Mesendoderm (in vitro differentiated cells): ENCODE measurements at regions not wholly inside any gene's neighbourhood (a gene's known extent, or its start where the extent isn't known, plus 50 kb on each side); places are given as distances from the start of the nearest gene placed in this dataset.

Experiments
- DNase-seq: peaks from one replicate; pipeline ENCODE4 v3.0.0; 2013
- H2AK5ac ChIP-seq: 2 replicates; pipeline ENCODE4 v1.6.1; 2013; ENCODE audit warnings: low read length, inconsistent platforms
- H2BK120ac ChIP-seq: 2 replicates; pipeline ENCODE4 v1.6.1; 2013; ENCODE audit warnings: low read depth, mild to moderate bottlenecking, low read length, moderate library complexity, mixed read lengths
- H2BK15ac ChIP-seq: replicated peaks from 2 replicates; pipeline ENCODE4 v1.6.1; 2013; ENCODE audit warnings: low read depth, mild to moderate bottlenecking, moderate library complexity
- H2BK5ac ChIP-seq: 2 replicates; pipeline ENCODE4 v1.6.1; 2013; ENCODE audit warnings: low read length, inconsistent platforms
- H3K18ac ChIP-seq: 2 replicates; pipeline ENCODE4 v1.6.1; 2013; ENCODE audit warnings: mild to moderate bottlenecking, low read length, mixed read lengths
- H3K23ac ChIP-seq: one replicate; pipeline ENCODE4 v1.6.1; 2013; ENCODE audit warnings: low read length
- H3K27ac ChIP-seq: 2 replicates; pipeline ENCODE4 v1.5.1; 2013; ENCODE audit warnings: low read depth, mild to moderate bottlenecking, inconsistent platforms, low read length, moderate library complexity
- H3K27me3 ChIP-seq: 2 replicates; pipeline ENCODE4 v1.6.1; 2013; ENCODE audit warnings: low read length, control low read depth, mild to moderate bottlenecking, inconsistent platforms; ENCODE audit not compliant: insufficient read depth, poor library complexity
- H3K36me3 ChIP-seq: 2 replicates; pipeline ENCODE4 v1.6.1; 2013; ENCODE audit warnings: low read length, inconsistent platforms; ENCODE audit not compliant: control insufficient read depth, insufficient read depth
- H3K4ac ChIP-seq: one replicate; pipeline ENCODE4 v1.6.1; 2013; ENCODE audit warnings: low read depth, mild to moderate bottlenecking, low read length, moderate library complexity
- H3K4me1 ChIP-seq: 2 replicates; pipeline ENCODE4 v1.6.1; 2013; ENCODE audit warnings: low read depth, low read length, inconsistent platforms; ENCODE audit not compliant: control insufficient read depth
- H3K4me2 ChIP-seq: 2 replicates; pipeline ENCODE4 v1.6.1; 2013; ENCODE audit warnings: low read length
- H3K4me3 ChIP-seq: 2 replicates; pipeline ENCODE4 v1.5.1; 2013; ENCODE audit warnings: mild to moderate bottlenecking, low read length
- H3K56ac ChIP-seq: one replicate; pipeline ENCODE4 v1.6.1; 2013; ENCODE audit warnings: low read length
- H3K79me1 ChIP-seq: 2 replicates; pipeline ENCODE4 v1.6.1; 2013; ENCODE audit warnings: low read length, inconsistent platforms
- H3K79me2 ChIP-seq: 2 replicates; pipeline ENCODE4 v1.6.1; 2013; ENCODE audit warnings: mild to moderate bottlenecking, low read length; ENCODE audit not compliant: control insufficient read depth, insufficient read depth
- H3K9ac ChIP-seq: 2 replicates; pipeline ENCODE4 v1.6.1; 2013; ENCODE audit warnings: low read length, inconsistent platforms
- H4K5ac ChIP-seq: one replicate; pipeline ENCODE4 v1.6.1; 2013; ENCODE audit warnings: low read length
- H4K8ac ChIP-seq: one replicate; pipeline ENCODE4 v1.6.1; 2013; ENCODE audit warnings: low read depth, mild to moderate bottlenecking, control low read depth, low read length, moderate library complexity
- WGBS: extraction: QIAGEN DNeasy Blood & Tissue Kit; methylation state at CpG from one replicate; pipeline ENCODE4 v1.1.7; 2013; ENCODE audit warnings: low lambda C conversion rate, missing lambda C conversion rate; ENCODE audit not compliant: insufficient coverage; ENCODE audit errors: extremely low coverage; 5-methylcytosine and 5-hydroxymethylcytosine counted together

DNA sequence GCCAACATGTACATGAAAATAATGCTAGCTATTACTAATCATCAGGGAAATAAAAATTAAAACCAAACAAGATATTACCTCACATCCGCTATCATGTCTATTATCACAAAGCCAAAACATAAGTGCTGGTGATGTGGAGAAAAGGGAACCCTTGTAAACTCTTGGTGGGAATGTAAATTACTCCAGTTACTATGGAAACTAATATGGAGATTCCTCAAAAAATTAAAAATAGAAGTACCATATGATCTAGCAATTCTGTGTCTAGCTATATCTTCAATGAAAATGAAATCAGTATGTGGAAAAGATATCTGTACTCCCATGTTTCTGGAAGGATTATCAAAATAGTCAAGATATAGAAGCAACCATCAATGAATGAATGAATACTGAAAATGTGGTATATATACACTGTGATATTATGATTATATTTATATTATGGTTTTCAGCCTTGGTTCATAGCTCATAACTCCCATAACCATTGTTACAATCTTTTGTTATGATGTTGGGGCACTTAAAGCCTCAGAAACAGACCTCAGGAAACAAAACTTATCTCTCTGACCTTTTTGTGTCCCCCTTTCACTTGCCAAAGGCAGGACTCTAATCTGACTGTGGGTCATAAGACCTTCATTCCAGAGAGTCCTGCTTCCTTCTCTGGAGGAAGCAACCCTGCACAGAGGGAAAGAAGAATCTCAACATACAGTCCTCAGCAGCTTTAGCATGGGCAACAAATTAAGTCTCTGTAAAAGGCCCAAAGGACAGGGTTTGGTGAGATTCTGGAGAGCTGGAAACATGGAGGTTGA is 933.2 kb downstream of the ADGRL3 start:
- WGBS = no CpG with 5 or more reads among the region's 1 CpG
- H3K4me1 ChIP-seq = no peaks in the 10 kb centered on the region
- no peak overlapping the region for H3K18ac ChIP-seq
- no peaks in the 10 kb centered on the region for H3K27me3 ChIP-seq
- no peak overlapping the region for H4K5ac ChIP-seq
- H3K27ac ChIP-seq = no peak overlapping the region
- H3K4ac ChIP-seq = no peak overlapping the region
- H3K4me2 ChIP-seq = no peak overlapping the region
- no peak overlapping the region for H2AK5ac ChIP-seq
- H3K79me1 ChIP-seq = no peaks in the 10 kb centered on the region
- no peak overlapping the region for H2BK120ac ChIP-seq
- no peak overlapping the region for H2BK15ac ChIP-seq
- H3K79me2 ChIP-seq = no peaks in the 10 kb centered on the region
- no peak overlapping the region for H3K23ac ChIP-seq
- H2BK5ac ChIP-seq = no peak overlapping the region
- no peak overlapping the region for H3K56ac ChIP-seq
- no peak overlapping the region for H4K8ac ChIP-seq
- no peak overlapping the region for H3K4me3 ChIP-seq
- H3K9ac ChIP-seq = no peak overlapping the region
- DNase-seq = no peak
- no peaks in the 10 kb centered on the region for H3K36me3 ChIP-seq

DNA sequence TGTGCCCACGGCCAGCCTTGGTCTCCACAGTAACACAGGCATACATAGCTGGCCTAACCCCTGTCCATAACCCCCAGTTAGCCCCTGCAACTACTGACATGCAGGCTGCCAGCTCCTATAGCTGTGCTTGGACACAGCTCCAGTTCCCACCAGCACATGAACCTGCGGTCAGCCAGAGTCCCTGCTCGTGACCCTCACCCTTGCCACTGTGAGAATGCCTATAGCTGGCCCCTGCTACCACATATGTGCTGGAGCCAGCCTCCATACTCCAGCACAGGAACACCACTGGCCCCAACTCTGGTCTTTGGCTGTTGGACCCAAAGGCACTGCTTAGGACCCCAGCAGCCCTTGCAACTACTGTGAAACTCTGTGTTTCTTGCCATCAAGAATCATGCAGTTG is 930.9 kb downstream of the ADGRL3 start:
- no peak overlapping the region for H4K8ac ChIP-seq
- no peaks in the 10 kb centered on the region for H3K79me2 ChIP-seq
- H3K4ac ChIP-seq = no peak overlapping the region
- H3K27ac ChIP-seq = no peak overlapping the region
- no peak overlapping the region for H3K9ac ChIP-seq
- no peak overlapping the region for H3K23ac ChIP-seq
- H2BK120ac ChIP-seq = no peak overlapping the region
- H3K4me3 ChIP-seq = no peak overlapping the region
- DNase-seq = no peak
- no peaks in the 10 kb centered on the region for H3K79me1 ChIP-seq
- no peak overlapping the region for H3K4me2 ChIP-seq
- no peak overlapping the region for H3K56ac ChIP-seq
- H3K36me3 ChIP-seq = no peaks in the 10 kb centered on the region
- WGBS = no CpG with 5 or more reads among the region's 3 CpGs
- H3K18ac ChIP-seq = no peak overlapping the region
- H2BK15ac ChIP-seq = no peak overlapping the region
- no peak overlapping the region for H4K5ac ChIP-seq
- H3K4me1 ChIP-seq = no peaks in the 10 kb centered on the region
- no peak overlapping the region for H2BK5ac ChIP-seq
- no peaks in the 10 kb centered on the region for H3K27me3 ChIP-seq
- H2AK5ac ChIP-seq = no peak overlapping the region

DNA sequence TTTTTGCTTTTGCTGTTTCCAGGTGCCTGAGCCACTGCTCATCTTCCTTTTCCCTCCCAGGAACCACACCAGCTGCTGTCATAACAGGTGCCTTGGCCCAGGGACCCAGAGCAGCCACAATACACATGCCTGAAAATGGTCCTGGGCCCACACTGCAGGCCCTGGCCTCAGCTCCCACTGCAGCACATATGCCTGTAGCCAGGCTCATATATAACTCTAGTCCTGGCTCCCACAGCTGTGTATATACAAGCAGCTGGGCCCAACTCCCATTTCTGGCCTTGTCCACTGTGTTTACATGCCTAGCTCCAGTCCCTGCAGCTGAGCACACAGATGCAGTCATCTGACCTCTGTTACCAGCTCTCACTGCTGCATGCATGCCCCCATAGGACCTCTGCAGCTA is 930.5 kb downstream of the ADGRL3 start:
- H3K4me3 ChIP-seq = no peak overlapping the region
- H3K4me1 ChIP-seq = no peaks in the 10 kb centered on the region
- no peak overlapping the region for H4K8ac ChIP-seq
- H3K4me2 ChIP-seq = no peak overlapping the region
- no peak overlapping the region for H3K18ac ChIP-seq
- H2BK5ac ChIP-seq = no peak overlapping the region
- H3K23ac ChIP-seq = no peak overlapping the region
- no peaks in the 10 kb centered on the region for H3K79me1 ChIP-seq
- no peak overlapping the region for H3K4ac ChIP-seq
- no peak overlapping the region for H2AK5ac ChIP-seq
- H2BK120ac ChIP-seq = no peak overlapping the region
- H2BK15ac ChIP-seq = no peak overlapping the region
- no peak overlapping the region for H3K27ac ChIP-seq
- no peaks in the 10 kb centered on the region for H3K27me3 ChIP-seq
- H3K36me3 ChIP-seq = no peaks in the 10 kb centered on the region
- H3K9ac ChIP-seq = no peak overlapping the region
- H3K79me2 ChIP-seq = no peaks in the 10 kb centered on the region
- no peak overlapping the region for H3K56ac ChIP-seq
- no peak overlapping the region for H4K5ac ChIP-seq
- DNase-seq = no peak

DNA sequence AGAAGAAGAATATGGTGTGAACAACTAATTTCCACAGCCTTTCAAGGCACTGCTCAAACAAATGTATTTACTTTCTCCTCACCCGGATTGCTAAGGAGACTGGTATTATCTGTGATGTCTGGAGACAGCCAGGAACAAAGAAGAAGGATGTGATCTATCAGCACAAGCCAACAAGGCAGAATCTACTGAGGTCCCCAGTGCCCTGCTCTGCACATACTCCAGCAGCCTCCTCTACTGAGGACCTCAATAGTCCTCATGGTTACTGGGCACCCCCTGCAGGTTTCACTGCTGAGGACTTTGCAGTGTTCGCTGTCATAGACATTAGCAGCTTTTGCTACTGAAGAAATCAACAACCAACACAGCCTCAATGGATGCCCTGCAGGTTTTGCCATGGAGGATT is 930.1 kb downstream of the ADGRL3 start:
- WGBS = no CpG with 5 or more reads among the region's 2 CpGs

More for the DNA sequence above, 930.1 kb downstream of the ADGRL3 start:
- H3K36me3 ChIP-seq = no peaks in the 10 kb centered on the region
- H4K5ac ChIP-seq = no peak overlapping the region
- no peak overlapping the region for H4K8ac ChIP-seq
- no peaks in the 10 kb centered on the region for H3K4me1 ChIP-seq
- H2BK15ac ChIP-seq = no peak overlapping the region
- H3K23ac ChIP-seq = no peak overlapping the region
- no peak overlapping the region for H3K56ac ChIP-seq
- no peak overlapping the region for H2AK5ac ChIP-seq
- H3K9ac ChIP-seq = no peak overlapping the region
- no peak overlapping the region for H2BK120ac ChIP-seq
- no peak overlapping the region for H3K18ac ChIP-seq
- no peak overlapping the region for H3K4me3 ChIP-seq
- DNase-seq = no peak
- no peak overlapping the region for H3K4me2 ChIP-seq
- H3K79me2 ChIP-seq = no peaks in the 10 kb centered on the region
- no peak overlapping the region for H3K27ac ChIP-seq
- no peak overlapping the region for H2BK5ac ChIP-seq
- H3K79me1 ChIP-seq = no peaks in the 10 kb centered on the region
- no peak overlapping the region for H3K4ac ChIP-seq
- no peaks in the 10 kb centered on the region for H3K27me3 ChIP-seq
